ENCODE measurements at regions not wholly inside any gene's neighbourhood (a gene's known extent, or its start where the extent isn't known, plus 50 kb on each side); places are given as distances from the start of the nearest gene placed in this dataset.

DNA sequence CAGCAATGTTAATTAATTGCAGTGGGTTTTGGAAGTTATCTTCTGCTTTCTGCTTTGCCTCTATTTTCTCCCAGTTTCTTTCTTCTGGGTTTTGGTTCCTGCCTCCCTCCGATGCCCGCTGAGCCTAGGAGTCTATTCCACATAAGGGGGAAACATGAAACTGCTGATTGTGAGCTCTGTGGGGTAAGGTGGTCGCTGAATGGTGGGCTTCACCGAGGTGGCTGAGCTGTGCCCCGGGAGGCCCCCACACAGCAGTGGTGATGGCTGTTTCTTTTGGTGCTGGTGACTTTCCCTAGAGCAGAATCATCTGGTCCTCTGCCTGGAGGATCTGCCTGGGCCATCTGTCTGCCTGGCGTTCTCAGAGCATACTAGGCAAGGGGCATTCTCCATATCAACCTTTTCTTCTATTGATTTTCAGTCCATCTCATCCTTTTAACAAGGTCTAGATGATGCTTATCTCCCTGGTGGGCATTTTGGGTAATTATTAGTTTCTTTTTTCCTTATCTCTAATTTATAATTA lies 68.8 kb upstream of the ATP2B2 start:
- TF ChIP-seq, protein P1, sequence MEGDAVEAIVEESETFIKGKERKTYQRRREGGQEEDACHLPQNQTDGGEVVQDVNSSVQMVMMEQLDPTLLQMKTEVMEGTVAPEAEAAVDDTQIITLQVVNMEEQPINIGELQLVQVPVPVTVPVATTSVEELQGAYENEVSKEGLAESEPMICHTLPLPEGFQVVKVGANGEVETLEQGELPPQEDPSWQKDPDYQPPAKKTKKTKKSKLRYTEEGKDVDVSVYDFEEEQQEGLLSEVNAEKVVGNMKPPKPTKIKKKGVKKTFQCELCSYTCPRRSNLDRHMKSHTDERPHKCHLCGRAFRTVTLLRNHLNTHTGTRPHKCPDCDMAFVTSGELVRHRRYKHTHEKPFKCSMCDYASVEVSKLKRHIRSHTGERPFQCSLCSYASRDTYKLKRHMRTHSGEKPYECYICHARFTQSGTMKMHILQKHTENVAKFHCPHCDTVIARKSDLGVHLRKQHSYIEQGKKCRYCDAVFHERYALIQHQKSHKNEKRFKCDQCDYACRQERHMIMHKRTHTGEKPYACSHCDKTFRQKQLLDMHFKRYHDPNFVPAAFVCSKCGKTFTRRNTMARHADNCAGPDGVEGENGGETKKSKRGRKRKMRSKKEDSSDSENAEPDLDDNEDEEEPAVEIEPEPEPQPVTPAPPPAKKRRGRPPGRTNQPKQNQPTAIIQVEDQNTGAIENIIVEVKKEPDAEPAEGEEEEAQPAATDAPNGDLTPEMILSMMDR (IDR thresholded peaks at IDR 0.05), result no peak
- TF ChIP-seq POLR2AphosphoS5 (IDR thresholded peaks at IDR 0.05) (no peak), POLR2A (IDR thresholded peaks at IDR 0.05) (no peak), EP300 (IDR thresholded peaks at IDR 0.05) (no peak)

Data from gastroesophageal sphincter (tissue), 3 donors.